HEK293 (cell line): ENCODE measurements at regions not wholly inside any gene's neighbourhood (a gene's known extent, or its start where the extent isn't known, plus 50 kb on each side); places are given as distances from the start of the nearest gene placed in this dataset.

Experiments
- CTCF ChIA-PET: fragments of 350-600 bp; formaldehyde crosslinking; extraction: SDS; loops from one replicate; lab custom pipeline; 2021; ENCODE audit warnings: antibody characterized with exemption; lab: Yijun Ruan, JAX
- POLR2A ChIA-PET: fragments of 300-600 bp; formaldehyde crosslinking; extraction: SDS; loops from one replicate; lab custom pipeline; 2020; ENCODE audit warnings: antibody characterized with exemption, inconsistent platforms; lab: Yijun Ruan, JAX
- H3K27ac ChIP-seq: fragments of 200-500 bp; sonication (Bioruptor generic); 2 replicates; pipeline ENCODE4 v1.5.1; 2014; ENCODE audit warnings: low read depth, low read length, control low read depth, inconsistent platforms; ENCODE audit errors: extremely low read depth
- H3K36me3 ChIP-seq, 2 experiments: fragments of 200-500 bp in 1 of 2; sonication (Bioruptor generic) in 1 of 2; 1 replicate in 1 of 2; 2 replicates in 1 of 2; pipeline ENCODE4 v1.5.1; 2014 to 2017; ENCODE audit warnings: inconsistent platforms in 2 of 2, low read length in 2 of 2; ENCODE audit not compliant: control insufficient read depth in 2 of 2, insufficient read depth in 1 of 2
- H3K4me1 ChIP-seq: fragments of 200-500 bp; sonication (Bioruptor generic); 2 replicates; pipeline ENCODE4 v1.5.1; 2014; ENCODE audit warnings: mild to moderate bottlenecking, low read length, inconsistent platforms; ENCODE audit not compliant: control insufficient read depth, insufficient read depth
- H3K4me3 ChIP-seq: 2 replicates; pipeline ENCODE4 v1.5.1; 2011; ENCODE audit warnings: low read depth, mild to moderate bottlenecking, control low read depth, low read length, moderate library complexity
- H3K9me3 ChIP-seq: fragments of 200-500 bp; sonication (Bioruptor generic); 2 replicates; pipeline ENCODE4 v1.5.1; 2014; ENCODE audit warnings: low read depth, low read length, inconsistent platforms; ENCODE audit not compliant: control insufficient read depth, insufficient read depth
- BCL11B ChIP-seq: fragments of 450-650 bp; formaldehyde crosslinking; IDR thresholded peaks from 2 replicates; pipeline ENCODE4 v1.5.1; 2016; ENCODE audit warnings: low read depth, missing biosample characterization, missing genetic modification characterization
- KLF1 ChIP-seq: fragments of 450-650 bp; formaldehyde crosslinking; IDR thresholded peaks from 2 replicates; pipeline ENCODE4 v1.5.1; 2016; ENCODE audit warnings: missing biosample characterization, missing genetic modification characterization
- KLF10 ChIP-seq: fragments of 450-650 bp; IDR thresholded peaks from 2 replicates; pipeline ENCODE4 v1.5.1; 2018; ENCODE audit warnings: missing biosample characterization, mild to moderate bottlenecking, missing genetic modification characterization
- KLF8 ChIP-seq: fragments of 450-650 bp; formaldehyde crosslinking; IDR thresholded peaks from 2 replicates; pipeline ENCODE4 v1.5.1; 2016; ENCODE audit warnings: missing biosample characterization, missing genetic modification characterization
- TCF7L2 ChIP-seq: IDR thresholded peaks from 2 replicates; pipeline ENCODE4 v1.6.1; 2011; ENCODE audit warnings: low read depth, mild to moderate bottlenecking, inconsistent platforms, low read length, moderate library complexity, borderline replicate concordance
- TRIM28 ChIP-seq: IDR thresholded peaks from 2 replicates; pipeline ENCODE4 v1.6.1; 2011; ENCODE audit warnings: low read length, control low read depth, borderline replicate concordance
- ZBTB11 ChIP-seq: fragments of 450-650 bp; formaldehyde crosslinking; conservative IDR thresholded peaks from 2 replicates; pipeline ENCODE4 v1.5.1; 2016; ENCODE audit warnings: low read depth, missing biosample characterization, missing genetic modification characterization
- ZBTB49 ChIP-seq: fragments of 450-650 bp; formaldehyde crosslinking; IDR thresholded peaks from 2 replicates; pipeline ENCODE4 v1.5.1; 2016; ENCODE audit warnings: missing biosample characterization, missing genetic modification characterization, low read depth
- ZNF169 ChIP-seq: fragments of 450-650 bp; formaldehyde crosslinking; IDR thresholded peaks from 2 replicates; pipeline ENCODE4 v1.5.1; 2016; ENCODE audit warnings: missing biosample characterization, missing genetic modification characterization
- ZNF354C ChIP-seq: fragments of 450-650 bp; formaldehyde crosslinking; IDR thresholded peaks from 2 replicates; pipeline ENCODE4 v1.5.1; 2016; ENCODE audit warnings: missing biosample characterization, missing genetic modification characterization, low read depth, borderline replicate concordance
- ZNF416 ChIP-seq: fragments of 450-650 bp; formaldehyde crosslinking; IDR thresholded peaks from 2 replicates; pipeline ENCODE4 v1.5.1; 2016; ENCODE audit warnings: missing biosample characterization, missing genetic modification characterization
- ZNF449 ChIP-seq: fragments of 450-650 bp; formaldehyde crosslinking; IDR thresholded peaks from 2 replicates; pipeline ENCODE4 v1.5.1; 2017; ENCODE audit warnings: missing biosample characterization, mild to moderate bottlenecking, missing genetic modification characterization, moderate library complexity
- ZNF48 ChIP-seq: fragments of 450-650 bp; formaldehyde crosslinking; IDR thresholded peaks from 2 replicates; pipeline ENCODE4 v1.5.1; 2016; ENCODE audit warnings: missing biosample characterization, missing genetic modification characterization
- ZNF510 ChIP-seq: fragments of 450-650 bp; formaldehyde crosslinking; IDR thresholded peaks from 2 replicates; pipeline ENCODE4 v1.5.1; 2018; ENCODE audit warnings: mild to moderate bottlenecking, missing genetic modification characterization, missing biosample characterization; ENCODE audit not compliant: insufficient replicate concordance
- ZNF530 ChIP-seq: fragments of 450-650 bp; formaldehyde crosslinking; IDR thresholded peaks from 2 replicates; pipeline ENCODE4 v1.5.1; 2016; ENCODE audit warnings: low read depth, missing biosample characterization, missing genetic modification characterization
- ZNF544 ChIP-seq: fragments of 450-650 bp; formaldehyde crosslinking; IDR thresholded peaks from 2 replicates; pipeline ENCODE4 v1.5.0; 2017; ENCODE audit warnings: missing biosample characterization, missing genetic modification characterization
- ZNF658 ChIP-seq: fragments of 450-650 bp; formaldehyde crosslinking; IDR thresholded peaks from 2 replicates; pipeline ENCODE4; 2016; ENCODE audit warnings: missing biosample characterization, missing genetic modification characterization
- ZNF747 ChIP-seq: fragments of 450-650 bp; formaldehyde crosslinking; IDR thresholded peaks from 2 replicates; pipeline ENCODE4 v1.5.1; 2016; ENCODE audit warnings: missing biosample characterization, missing genetic modification characterization
- ZNF830 ChIP-seq: fragments of 450-650 bp; IDR thresholded peaks from 2 replicates; pipeline ENCODE4 v1.5.0; 2018; ENCODE audit warnings: missing biosample characterization, missing genetic modification characterization, low read depth, mild to moderate bottlenecking, moderate library complexity

- ChIA-PET CTCF (interaction anchor here (0.6 kb wide), 1 partner anchor 184 kb away, joined by 3 read pairs; no protein-coding TSS in a partner anchor), POLR2A (no interaction called here)
- TF ChIP-seq TRIM28 (peak; percentile 63; the same call in 1 of the 2 replicates), BCL11B (tag by site-specific recombination) (no peak)
- Histone ChIP-seq H3K4me3 (no peak overlapping the region), H3K36me3 (no peaks in the 10 kb centered on the region), H3K4me1 (no peaks in the 10 kb centered on the region), H3K27ac (no peak overlapping the region), H3K9me3 (no peaks in the 10 kb centered on the region)
Measured at GRCh38 chr17:71656964-71657858, 463.6 kb upstream of the SOX9 start.

- no peak for TF ChIP-seq ZNF530 (tag by site-specific recombination)
- no peak for TF ChIP-seq ZNF658 (tag by site-specific recombination)
- TF ChIP-seq ZNF747 (tag by site-specific recombination): no peak
- no peak for TF ChIP-seq ZNF510 (tag by site-specific recombination)
- no peak for TF ChIP-seq ZBTB11 (tag by site-specific recombination)
- no peak for TF ChIP-seq ZNF416
- TF ChIP-seq ZNF544: no peak
- no peak for TF ChIP-seq ZNF169 (tag by site-specific recombination)
- TF ChIP-seq KLF10: no peak
- no peak for TF ChIP-seq ZBTB49 (tag by site-specific recombination)
- H3K9me3 ChIP-seq: no peaks in the 10 kb centered on the region
- ChIA-PET CTCF (no interaction called here), POLR2A (no interaction called here)
- H3K4me1 ChIP-seq: no peaks in the 10 kb centered on the region
- no peaks in the 10 kb centered on the region for H3K36me3 ChIP-seq
- no peak overlapping the region for H3K27ac ChIP-seq
- no peak overlapping the region for H3K4me3 ChIP-seq
Measured at GRCh38 chr17:71658996-71659395, 461.8 kb upstream of the SOX9 start.

- CTCF ChIA-PET: no interaction called here
- no peak overlapping the region for H3K27ac ChIP-seq
- no peak overlapping the region for H3K4me3 ChIP-seq
- no peaks in the 10 kb centered on the region for H3K36me3 ChIP-seq
- TF ChIP-seq ZNF48 (tag by site-specific recombination) (no peak), TCF7L2 (no peak), ZNF449 (tag by site-specific recombination) (no peak), KLF8 (tag by site-specific recombination) (no peak), ZNF354C (tag by site-specific recombination) (no peak), ZNF830 (tag by site-specific recombination) (no peak), KLF1 (tag by site-specific recombination) (no peak)
- H3K9me3 ChIP-seq: no peaks in the 10 kb centered on the region; the same call in 1 of the 2 replicates
- POLR2A ChIA-PET: no interaction called here
- H3K4me1 ChIP-seq: no peaks in the 10 kb centered on the region
Measured at GRCh38 chr17:71664861-71665260, 456.0 kb upstream of the SOX9 start.
